ENCODE measurements at regions not wholly inside any gene's neighbourhood (a gene's known extent, or its start where the extent isn't known, plus 50 kb on each side); places are given as distances from the start of the nearest gene placed in this dataset.

DNA sequence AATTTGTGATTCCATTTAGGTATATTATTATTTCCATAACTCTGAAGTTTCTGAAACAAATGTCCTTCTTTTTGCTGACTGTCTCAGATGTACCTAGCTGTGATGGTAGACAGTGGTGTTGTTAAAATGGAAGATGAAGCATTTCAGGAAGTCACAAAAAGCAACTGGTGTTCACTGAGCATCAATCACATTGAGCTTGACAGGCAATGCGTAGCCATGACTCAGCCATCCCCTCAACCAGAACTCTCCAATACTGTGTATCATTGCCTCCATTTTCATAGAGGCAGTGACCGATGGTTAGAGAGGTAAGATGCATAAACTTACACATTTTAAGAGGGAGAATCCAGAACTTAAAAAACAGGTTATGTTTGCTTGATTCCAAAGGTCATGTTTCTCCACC, 434.0 kb downstream of the INHBA start:
- H3K36me3 ChIP-seq (ENCODE audit: control insufficient read depth in 2 of 2, insufficient read depth in 2 of 2, low read length in 1 of 2), result no peaks in the 10 kb centered on the region
- POLR2A ChIA-PET, result no interaction called here
- H4K20me1 ChIP-seq (ENCODE audit: control insufficient read depth, insufficient read depth), result no peaks in the 10 kb centered on the region
- in situ Hi-C loops (cut with MboI) (no loop called here), intact Hi-C loops (cut with micrococcal nuclease; ENCODE audit: unreplicated experiment) (no loop called here)
- FAIRE-seq, result no peak
- CTCF ChIA-PET, result interaction anchor here (0.9 kb wide), 1 partner anchor 442 kb away, joined by 3 read pairs; no protein-coding TSS in a partner anchor
- no peak overlapping the region for H3K4me2 ChIP-seq (ENCODE audit: control insufficient read depth, insufficient read depth)
- WGBS (ENCODE audit: insufficient coverage, insufficient replicate concordance, low lambda C conversion rate, missing lambda C conversion rate), result 31% methylated on average over 2 of the region's 2 CpGs
- H3K27me3 ChIP-seq (replicated peaks in 1 of 2; ENCODE audit: control insufficient read depth in 2 of 2, insufficient read depth in 2 of 2, low read length in 1 of 2), result no peaks in the 10 kb centered on the region; a peak in 1 of 4 replicates
- H3K9me3 ChIP-seq (replicated peaks; ENCODE audit: control insufficient read depth, insufficient read depth, low read length), result no peaks in the 10 kb centered on the region
- TF ChIP-seq HDAC2 (IDR thresholded peaks at IDR 0.05), result no peak
- TF ChIP-seq EZH2 (IDR thresholded peaks at IDR 0.05; ENCODE audit: borderline replicate concordance, control insufficient read depth, low read depth, low read length), result no peak
- no peak for TF ChIP-seq RELA (IDR thresholded peaks at IDR 0.05; ENCODE audit: borderline replicate concordance, partially characterized antibody)
- no peak for TF ChIP-seq KDM1A (IDR thresholded peaks at IDR 0.05; ENCODE audit: borderline replicate concordance)
- no peak for TF ChIP-seq DPF2 (IDR thresholded peaks at IDR 0.05)
- TF ChIP-seq, protein P1, sequence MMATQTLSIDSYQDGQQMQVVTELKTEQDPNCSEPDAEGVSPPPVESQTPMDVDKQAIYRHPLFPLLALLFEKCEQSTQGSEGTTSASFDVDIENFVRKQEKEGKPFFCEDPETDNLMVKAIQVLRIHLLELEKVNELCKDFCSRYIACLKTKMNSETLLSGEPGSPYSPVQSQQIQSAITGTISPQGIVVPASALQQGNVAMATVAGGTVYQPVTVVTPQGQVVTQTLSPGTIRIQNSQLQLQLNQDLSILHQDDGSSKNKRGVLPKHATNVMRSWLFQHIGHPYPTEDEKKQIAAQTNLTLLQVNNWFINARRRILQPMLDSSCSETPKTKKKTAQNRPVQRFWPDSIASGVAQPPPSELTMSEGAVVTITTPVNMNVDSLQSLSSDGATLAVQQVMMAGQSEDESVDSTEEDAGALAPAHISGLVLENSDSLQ (IDR thresholded peaks at IDR 0.05), result peak; percentile 65
- TF ChIP-seq, protein P2, sequence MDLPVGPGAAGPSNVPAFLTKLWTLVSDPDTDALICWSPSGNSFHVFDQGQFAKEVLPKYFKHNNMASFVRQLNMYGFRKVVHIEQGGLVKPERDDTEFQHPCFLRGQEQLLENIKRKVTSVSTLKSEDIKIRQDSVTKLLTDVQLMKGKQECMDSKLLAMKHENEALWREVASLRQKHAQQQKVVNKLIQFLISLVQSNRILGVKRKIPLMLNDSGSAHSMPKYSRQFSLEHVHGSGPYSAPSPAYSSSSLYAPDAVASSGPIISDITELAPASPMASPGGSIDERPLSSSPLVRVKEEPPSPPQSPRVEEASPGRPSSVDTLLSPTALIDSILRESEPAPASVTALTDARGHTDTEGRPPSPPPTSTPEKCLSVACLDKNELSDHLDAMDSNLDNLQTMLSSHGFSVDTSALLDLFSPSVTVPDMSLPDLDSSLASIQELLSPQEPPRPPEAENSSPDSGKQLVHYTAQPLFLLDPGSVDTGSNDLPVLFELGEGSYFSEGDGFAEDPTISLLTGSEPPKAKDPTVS (IDR thresholded peaks at IDR 0.05; ENCODE audit: low read depth, low read length), result no peak
- no peak for TF ChIP-seq RUNX3 (IDR thresholded peaks at IDR 0.05; ENCODE audit: low read length)
- no peak for TF ChIP-seq RCOR1 (conservative IDR thresholded peaks at IDR 0.05; ENCODE audit: low read depth, low read length)
- TF ChIP-seq, protein P3, sequence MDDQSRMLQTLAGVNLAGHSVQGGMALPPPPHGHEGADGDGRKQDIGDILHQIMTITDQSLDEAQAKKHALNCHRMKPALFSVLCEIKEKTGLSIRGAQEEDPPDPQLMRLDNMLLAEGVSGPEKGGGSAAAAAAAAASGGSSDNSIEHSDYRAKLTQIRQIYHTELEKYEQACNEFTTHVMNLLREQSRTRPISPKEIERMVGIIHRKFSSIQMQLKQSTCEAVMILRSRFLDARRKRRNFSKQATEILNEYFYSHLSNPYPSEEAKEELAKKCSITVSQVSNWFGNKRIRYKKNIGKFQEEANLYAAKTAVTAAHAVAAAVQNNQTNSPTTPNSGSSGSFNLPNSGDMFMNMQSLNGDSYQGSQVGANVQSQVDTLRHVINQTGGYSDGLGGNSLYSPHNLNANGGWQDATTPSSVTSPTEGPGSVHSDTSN (IDR thresholded peaks at IDR 0.05; ENCODE audit: insufficient replicate concordance, low read depth, low read length), result peak; percentile 62
- no peak for TF ChIP-seq ATF7 (IDR thresholded peaks at IDR 0.05; ENCODE audit: low read depth)
- BruUV-seq (replicated peaks), result no TSS peak
- DNase-seq (ENCODE audit: low read depth, low spot score), result no peak
- no peak overlapping the region for H3K4me3 ChIP-seq
- SMC1A ChIA-PET (ENCODE audit: uncharacterized antibody, unreplicated experiment), result interaction anchor here (0.6 kb wide), 1 partner anchor 16 kb away, joined by 3 read pairs; no protein-coding TSS in a partner anchor
- H3K79me2 ChIP-seq (ENCODE audit: control insufficient read depth, insufficient read depth, low read length), result no peaks in the 10 kb centered on the region
- H3K9ac ChIP-seq (ENCODE audit: control insufficient read depth, insufficient read depth, low read length), result no peak overlapping the region
- H2AFZ ChIP-seq (ENCODE audit: control insufficient read depth, low read depth, low read length), result no peak overlapping the region
- no peak overlapping the region for H3K27ac ChIP-seq (ENCODE audit: control insufficient read depth, insufficient read depth)
- H3K4me1 ChIP-seq (ENCODE audit: control insufficient read depth, insufficient read depth, low read length), result no peaks in the 10 kb centered on the region
- peak; percentile 48; the same call in 2 of the 3 replicates for ATAC-seq
- RAD21 ChIA-PET (ENCODE audit: unreplicated experiment), result no interaction called here

Data from GM12878 (cell line).